ENCODE measurements at regions not wholly inside any gene's neighbourhood (a gene's known extent, or its start where the extent isn't known, plus 50 kb on each side); places are given as distances from the start of the nearest gene placed in this dataset.
"Not testable (repeated sequence)": the region's sequence is repeated elsewhere in the genome, so short reads cannot be mapped to it uniquely, and the experiment has no call there.

GRCh38 chr3:194038346-194038745 lies 97.6 kb upstream of the HES1 start:
- not testable (repeated sequence) for TF ChIP-seq POLR2AphosphoS5, CTCF, POLR2A (IDR thresholded peaks at IDR 0.05)
